HFF-Myc (cell line): ENCODE measurements at regions not wholly inside any gene's neighbourhood (a gene's known extent, or its start where the extent isn't known, plus 50 kb on each side); places are given as distances from the start of the nearest gene placed in this dataset.

Experiments
- DNase-seq: peaks from one replicate; pipeline ENCODE4 v3.0.0-alpha.2; 2011; ENCODE audit warnings: low read depth; ENCODE audit errors: extremely low read depth
- H3K4me3 ChIP-seq: replicated peaks from 2 replicates; pipeline ENCODE4 v1.5.1; 2011; ENCODE audit warnings: low read depth, mild to moderate bottlenecking, control low read depth, low read length
- TF ChIP-seq, protein P1 (sequence below): IDR thresholded peaks from 2 replicates; pipeline ENCODE4 v1.5.1; 2012; ENCODE audit warnings: mild to moderate bottlenecking, low read depth, low read length, control low read depth; ENCODE audit errors: missing control alignments

DNA sequence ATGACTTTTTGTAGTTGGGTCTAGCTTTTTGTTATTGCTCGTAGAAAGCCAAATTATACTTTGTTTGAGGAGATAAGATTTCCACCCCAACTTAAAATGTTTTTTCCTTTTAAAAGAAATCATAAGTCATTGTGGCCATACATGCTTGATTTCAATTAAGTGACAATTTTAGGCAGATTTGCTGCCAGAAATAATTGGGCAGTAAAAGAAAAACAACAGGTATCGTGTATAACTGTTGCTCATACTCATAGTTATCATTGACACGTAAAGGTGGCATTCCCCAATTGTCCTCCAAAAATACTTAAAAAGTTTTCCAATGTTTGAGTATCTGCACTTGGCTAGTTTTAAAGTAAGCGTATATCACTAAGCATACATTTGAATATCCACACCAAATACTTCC is 313.0 kb downstream of the TEX29 start:
- H3K4me3 ChIP-seq: no peak overlapping the region
- no peak for DNase-seq
- TF ChIP-seq, protein P1, sequence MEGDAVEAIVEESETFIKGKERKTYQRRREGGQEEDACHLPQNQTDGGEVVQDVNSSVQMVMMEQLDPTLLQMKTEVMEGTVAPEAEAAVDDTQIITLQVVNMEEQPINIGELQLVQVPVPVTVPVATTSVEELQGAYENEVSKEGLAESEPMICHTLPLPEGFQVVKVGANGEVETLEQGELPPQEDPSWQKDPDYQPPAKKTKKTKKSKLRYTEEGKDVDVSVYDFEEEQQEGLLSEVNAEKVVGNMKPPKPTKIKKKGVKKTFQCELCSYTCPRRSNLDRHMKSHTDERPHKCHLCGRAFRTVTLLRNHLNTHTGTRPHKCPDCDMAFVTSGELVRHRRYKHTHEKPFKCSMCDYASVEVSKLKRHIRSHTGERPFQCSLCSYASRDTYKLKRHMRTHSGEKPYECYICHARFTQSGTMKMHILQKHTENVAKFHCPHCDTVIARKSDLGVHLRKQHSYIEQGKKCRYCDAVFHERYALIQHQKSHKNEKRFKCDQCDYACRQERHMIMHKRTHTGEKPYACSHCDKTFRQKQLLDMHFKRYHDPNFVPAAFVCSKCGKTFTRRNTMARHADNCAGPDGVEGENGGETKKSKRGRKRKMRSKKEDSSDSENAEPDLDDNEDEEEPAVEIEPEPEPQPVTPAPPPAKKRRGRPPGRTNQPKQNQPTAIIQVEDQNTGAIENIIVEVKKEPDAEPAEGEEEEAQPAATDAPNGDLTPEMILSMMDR: no peak

DNA sequence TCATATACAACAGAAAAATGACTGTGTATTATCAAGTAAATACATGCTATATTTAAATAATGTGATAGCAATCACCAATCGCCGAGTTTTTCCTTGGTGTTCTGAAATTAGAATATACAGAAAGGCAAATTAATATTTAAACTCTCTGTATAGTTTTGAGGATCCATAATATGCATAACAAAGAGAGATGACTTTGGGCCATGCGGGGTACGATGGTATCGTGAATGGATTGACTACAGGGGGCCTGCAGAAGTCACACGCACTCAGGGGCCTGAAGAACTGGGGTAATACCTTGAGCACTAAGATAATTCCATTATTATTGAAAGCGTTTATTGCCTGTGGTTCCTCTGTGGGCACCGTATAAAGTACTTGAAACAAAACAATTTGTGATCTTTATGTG is 314.0 kb downstream of the TEX29 start:
- H3K4me3 ChIP-seq: no peak overlapping the region
- DNase-seq: no peak
- TF ChIP-seq, protein P1: no peak

DNA sequence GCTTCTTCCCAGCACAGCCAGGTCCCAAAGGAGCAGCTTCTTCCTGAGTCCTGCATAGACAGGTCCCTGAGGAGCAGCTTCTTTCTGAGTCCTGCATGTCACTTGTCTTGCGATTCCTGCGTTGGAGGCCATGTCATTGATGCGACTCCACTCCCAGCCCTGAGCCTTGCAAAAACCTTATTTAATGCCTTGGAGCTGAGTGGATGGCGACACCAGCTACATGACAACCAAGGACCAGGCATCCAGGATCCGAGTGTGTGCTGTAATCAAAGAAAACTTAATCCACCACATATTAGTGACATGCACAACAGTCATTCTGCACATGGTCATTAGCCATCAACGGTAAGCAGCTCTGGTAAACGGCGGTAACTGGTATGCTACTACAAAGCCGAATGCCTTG is 315.8 kb downstream of the TEX29 start:
- H3K4me3 ChIP-seq: no peak overlapping the region
- DNase-seq: no peak
- TF ChIP-seq, protein P1: no peak

DNA sequence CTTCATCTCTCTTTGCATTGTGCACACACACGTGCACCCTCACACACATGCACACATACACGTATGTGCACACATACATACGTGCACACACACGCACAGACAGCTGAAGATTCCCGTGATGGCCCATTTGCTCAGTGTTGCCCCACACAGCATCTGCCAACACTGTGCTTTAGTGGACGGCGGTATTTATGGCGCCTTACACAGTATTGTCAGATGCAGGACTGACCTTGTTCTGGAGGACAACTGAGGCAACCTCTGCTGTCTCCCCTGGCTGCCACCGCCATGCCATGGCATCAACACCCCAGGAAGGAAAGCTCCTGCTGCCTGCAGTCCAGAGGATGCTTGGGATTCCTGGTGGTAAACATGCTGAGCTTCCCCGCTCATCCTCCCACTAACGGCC is 316.4 kb downstream of the TEX29 start:
- no peak for DNase-seq
- TF ChIP-seq, protein P1: no peak
- H3K4me3 ChIP-seq: no peak overlapping the region

DNA sequence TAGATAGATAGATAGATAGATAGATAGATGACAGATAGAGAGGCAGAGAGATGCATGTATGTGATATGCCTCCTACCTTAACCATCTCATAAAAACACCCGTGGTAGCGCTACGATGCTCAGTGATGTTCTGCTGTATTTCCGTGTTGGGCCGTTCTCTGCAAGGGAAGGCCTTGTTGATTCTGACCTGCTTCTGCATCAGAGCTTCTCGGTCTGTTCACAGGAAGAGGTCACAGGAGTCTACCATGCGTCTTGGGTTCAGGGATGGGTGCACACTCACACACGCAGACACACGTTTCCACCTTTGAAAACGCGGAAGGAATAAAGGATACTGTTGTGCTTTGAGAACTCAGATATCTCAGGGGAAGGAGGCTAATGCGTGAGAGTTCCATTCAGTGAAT is 316.9 kb downstream of the TEX29 start:
- no peak for DNase-seq
- H3K4me3 ChIP-seq: no peak overlapping the region
- TF ChIP-seq, protein P1: no peak

DNA sequence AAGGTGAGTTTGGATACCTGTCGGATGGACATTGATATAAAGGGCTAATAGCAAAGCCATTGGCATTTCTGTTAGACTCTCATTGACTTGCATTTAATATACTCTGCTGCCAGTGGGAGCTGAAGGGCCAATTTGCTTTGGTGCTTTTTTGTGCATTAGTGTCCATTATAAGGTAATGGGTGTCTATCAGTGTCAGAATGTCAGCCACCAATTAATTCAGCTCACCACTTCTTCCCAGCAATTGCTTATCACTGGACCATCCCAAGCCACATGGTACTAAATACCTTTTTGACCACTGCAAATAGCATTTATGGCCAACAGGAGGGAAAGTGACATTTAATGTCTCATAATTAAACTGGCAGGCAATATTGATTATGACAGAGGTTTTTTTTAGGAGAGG is 317.8 kb downstream of the TEX29 start:
- no peak overlapping the region for H3K4me3 ChIP-seq
- TF ChIP-seq, protein P1: no peak
- no peak for DNase-seq

DNA sequence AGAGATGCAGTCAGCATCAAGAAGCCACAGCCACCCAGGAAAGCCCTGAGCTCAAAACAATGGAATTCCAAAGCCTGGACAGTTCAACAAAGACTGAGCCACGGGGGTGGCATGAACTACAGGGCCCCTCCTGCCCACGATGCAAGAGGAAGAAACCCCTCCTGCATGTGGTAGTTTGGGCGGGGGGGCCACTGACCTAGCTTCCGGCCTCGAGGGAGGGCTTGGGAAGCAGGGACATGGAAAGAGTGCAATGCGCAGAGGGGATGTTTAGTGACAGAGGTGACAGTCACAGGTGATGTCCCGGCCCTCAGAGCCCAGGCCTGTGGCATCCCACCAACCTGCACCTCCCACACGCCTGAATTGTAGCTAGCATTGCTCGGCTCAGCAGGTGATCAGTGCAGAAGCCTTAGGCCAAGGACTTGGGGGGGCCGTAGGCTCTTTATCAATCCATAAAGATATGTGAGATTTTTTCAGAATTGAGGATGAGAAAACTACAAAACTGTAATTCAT is 318.8 kb downstream of the TEX29 start:
- H3K4me3 ChIP-seq: no peak overlapping the region
- TF ChIP-seq, protein P1: no peak
- DNase-seq: no peak
